ENCODE measurements at regions not wholly inside any gene's neighbourhood (a gene's known extent, or its start where the extent isn't known, plus 50 kb on each side); places are given as distances from the start of the nearest gene placed in this dataset.

- TF ChIP-seq CTCF (IDR thresholded peaks at IDR 0.05), result no peak
- no peak for TF ChIP-seq EP300 (IDR thresholded peaks at IDR 0.05)
- TF ChIP-seq POLR2A (IDR thresholded peaks at IDR 0.05), result no peak
Measured at GRCh38 chr1:30356839-30357238, 366.5 kb downstream of the MATN1 start.

All from ovary (tissue), 3 donors.